Effector memory CD8-positive, alpha-beta T cell (primary cell): ENCODE measurements at regions not wholly inside any gene's neighbourhood (a gene's known extent, or its start where the extent isn't known, plus 50 kb on each side); places are given as distances from the start of the nearest gene placed in this dataset.
A peak's percentile ranks its signal among the peaks of the same experiment; 100 is the strongest.

Experiments
- ATAC-seq: fragments of 150-1000 bp; cut with Tn5 transposase; replicated peaks from 2 replicates; pipeline ENCODE4 v1.10.0; 2021; ENCODE audit warnings: mild to moderate bottlenecking, moderate library complexity
- DNase-seq, 3 experiments: peaks; one replicate each; pipeline ENCODE4 v3.0.0; 2021
- H3K27ac Mint-ChIP-seq, 2 donors: one replicate each; pipeline ENCODE4 v1.8.0; 2022; ENCODE audit warnings: mild to moderate bottlenecking in 2 of 2, mixed read lengths in 2 of 2, moderate library complexity in 2 of 2
- H3K27me3 Mint-ChIP-seq, 2 donors: one replicate each; pipeline ENCODE4 v1.8.0; 2022; ENCODE audit warnings: mixed read lengths in 2 of 2
- H3K36me3 Mint-ChIP-seq: one replicate; pipeline ENCODE4 v1.8.0; 2022; ENCODE audit warnings: mild to moderate bottlenecking, moderate library complexity, mixed read lengths; ENCODE audit not compliant: insufficient read depth
- H3K4me1 Mint-ChIP-seq, 2 donors: one replicate each; pipeline ENCODE4 v1.8.0; 2022; ENCODE audit warnings: low read depth in 2 of 2, mixed read lengths in 2 of 2
- H3K4me3 Mint-ChIP-seq, 2 donors: one replicate each; pipeline ENCODE4 v1.8.0; 2022; ENCODE audit warnings: mild to moderate bottlenecking in 2 of 2, mixed read lengths in 2 of 2, moderate library complexity in 2 of 2
- H3K9me3 Mint-ChIP-seq, 2 donors: one replicate each; pipeline ENCODE4 v1.8.0; 2022; ENCODE audit warnings: mixed read lengths in 2 of 2

GRCh38 chr11:120041625-120042024 lies 96.3 kb downstream of the TRIM29 start:
- peaks cover 0 to 3% of the 10 kb centered on the region in 2 donors for H3K9me3 Mint-ChIP-seq
- peaks cover 64% of the 10 kb centered on the region in 2 donors for H3K27me3 Mint-ChIP-seq
- H3K27ac Mint-ChIP-seq = no peak overlapping the region
- H3K36me3 Mint-ChIP-seq = no peaks in the 10 kb centered on the region
- H3K4me1 Mint-ChIP-seq = no peaks in the 10 kb centered on the region
- ATAC-seq = no peak
- no peak for DNase-seq
- no peak overlapping the region for H3K4me3 Mint-ChIP-seq

DNA sequence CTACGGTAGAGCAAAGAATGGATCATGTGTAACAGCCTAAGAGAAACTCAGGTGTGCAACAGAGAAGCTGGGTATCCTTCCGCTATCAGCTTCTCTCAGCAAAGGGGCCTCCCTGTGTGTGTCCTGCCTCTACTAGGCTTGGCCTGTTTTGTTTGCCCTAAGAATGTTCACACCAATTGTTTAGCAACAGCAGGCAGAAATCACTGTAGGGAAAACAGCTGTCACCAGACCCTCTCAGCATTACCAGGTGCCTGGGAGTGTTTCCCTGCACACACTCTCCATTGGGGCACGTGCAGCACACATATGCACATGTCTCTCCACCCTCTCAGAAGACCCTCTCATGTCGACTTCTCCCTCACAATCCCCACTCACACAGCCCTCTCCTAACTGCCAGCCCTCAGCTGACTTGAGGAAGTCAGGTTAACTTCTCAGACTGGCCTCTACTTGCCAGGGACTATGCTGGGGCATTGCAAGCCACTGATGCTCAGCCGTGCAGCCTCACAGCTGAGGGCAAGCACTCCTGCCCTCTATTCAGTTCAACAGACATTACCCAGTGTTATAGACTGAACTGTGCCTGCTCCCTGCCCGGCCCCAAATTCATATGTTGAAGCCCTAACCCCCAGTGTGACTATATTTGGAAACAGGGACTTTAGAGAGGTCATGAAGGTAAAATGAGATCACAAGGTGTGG lies 97.6 kb downstream of the TRIM29 start:
- Mint-ChIP-seq H3K4me1 (no peaks in the 10 kb centered on the region), H3K4me3 (no peak overlapping the region), H3K27me3 (peaks cover 58 to 71% of the 10 kb centered on the region in 2 donors), H3K36me3 (no peaks in the 10 kb centered on the region), H3K9me3 (no peaks in the 10 kb centered on the region), H3K27ac (no peak overlapping the region)
- ATAC-seq (no peak), DNase-seq (no peak)

GRCh38 chr11:120039039-120039438 lies 98.9 kb downstream of the TRIM29 start:
- ATAC-seq (no peak), DNase-seq (no peak)
- Mint-ChIP-seq H3K4me3 (no peak overlapping the region), H3K27ac (no peak overlapping the region), H3K9me3 (no peaks in the 10 kb centered on the region), H3K4me1 (no peaks in the 10 kb centered on the region), H3K36me3 (no peaks in the 10 kb centered on the region), H3K27me3 (peaks cover 46 to 67% of the 10 kb centered on the region in 2 donors)

DNA sequence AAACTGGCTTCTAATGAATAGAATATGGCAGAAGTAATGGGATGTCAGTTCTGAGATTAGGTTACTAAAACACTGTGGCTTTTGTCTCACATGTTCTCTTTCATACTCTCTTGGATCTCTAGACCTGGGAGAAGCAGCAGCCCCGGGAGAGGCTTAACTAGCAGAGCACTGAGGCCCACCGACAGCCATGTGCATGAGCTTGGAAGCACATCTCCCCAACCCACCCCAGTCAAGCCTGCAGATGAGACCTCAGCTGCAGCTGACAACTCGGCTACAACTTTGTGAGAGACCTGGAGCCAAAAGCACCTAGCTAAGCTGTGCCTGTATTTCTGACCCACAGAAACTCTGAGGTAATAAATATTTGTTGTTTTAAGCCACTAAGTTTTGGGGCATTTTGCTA lies 100.8 kb downstream of the TRIM29 start:
- no peak for DNase-seq
- no peaks in the 10 kb centered on the region for H3K4me1 Mint-ChIP-seq
- H3K27ac Mint-ChIP-seq = no peak overlapping the region
- H3K36me3 Mint-ChIP-seq = no peaks in the 10 kb centered on the region
- H3K4me3 Mint-ChIP-seq = no peak overlapping the region
- H3K9me3 Mint-ChIP-seq = no peaks in the 10 kb centered on the region
- no peak for ATAC-seq
- H3K27me3 Mint-ChIP-seq = peaks cover 39 to 64% of the 10 kb centered on the region in 2 donors

GRCh38 chr11:120035756-120036155 lies 102.2 kb downstream of the TRIM29 start:
- no peaks in the 10 kb centered on the region for H3K4me1 Mint-ChIP-seq
- H3K9me3 Mint-ChIP-seq = no peaks in the 10 kb centered on the region
- H3K27me3 Mint-ChIP-seq = peaks cover 32 to 62% of the 10 kb centered on the region in 2 donors
- H3K27ac Mint-ChIP-seq = no peak overlapping the region
- no peaks in the 10 kb centered on the region for H3K36me3 Mint-ChIP-seq
- no peak overlapping the region for H3K4me3 Mint-ChIP-seq
- DNase-seq = no peak
- no peak for ATAC-seq

DNA sequence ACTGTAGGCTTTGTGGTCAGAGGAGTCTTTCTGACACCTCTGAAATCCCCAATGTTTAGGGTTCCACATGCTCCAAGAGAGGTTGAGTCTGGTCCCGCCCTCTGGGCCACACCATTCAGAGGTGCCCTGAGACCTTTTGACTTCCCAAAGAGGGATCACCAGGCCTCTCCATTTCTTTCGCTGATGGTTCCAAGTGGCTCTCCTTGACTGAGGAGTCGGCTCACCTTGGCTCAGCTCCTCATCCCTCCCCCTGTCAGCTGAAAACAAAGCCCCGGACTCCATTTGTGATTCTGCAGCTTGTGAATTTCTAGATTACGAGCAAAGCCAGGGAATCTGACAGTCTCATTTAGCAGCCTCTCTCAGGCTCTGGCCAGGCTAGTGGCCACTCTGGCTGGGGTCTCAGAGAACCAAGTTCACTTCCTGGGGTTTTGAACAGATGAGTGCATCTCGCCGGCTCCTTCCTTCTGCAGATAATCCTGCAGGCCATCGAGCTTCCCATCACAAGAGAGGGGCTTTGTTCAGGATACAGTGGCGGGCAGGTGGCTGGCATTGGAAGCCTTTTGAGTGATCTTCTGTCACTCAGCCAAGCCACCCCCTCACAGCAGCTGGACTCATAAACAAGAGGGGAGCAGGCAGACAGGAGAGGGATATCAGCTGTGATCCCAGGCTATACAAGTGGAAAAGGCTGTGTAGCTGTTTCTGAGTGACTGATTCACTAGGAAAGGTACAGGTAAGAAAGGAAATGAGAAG lies 102.9 kb downstream of the TRIM29 start:
- Mint-ChIP-seq H3K27me3 (peaks cover 25 to 61% of the 10 kb centered on the region in 2 donors), H3K4me1 (no peaks in the 10 kb centered on the region), H3K36me3 (no peaks in the 10 kb centered on the region), H3K27ac (no peak overlapping the region), H3K9me3 (no peaks in the 10 kb centered on the region), H3K4me3 (no peak overlapping the region)
- ATAC-seq = no peak
- no peak for DNase-seq

GRCh38 chr11:120034176-120034875 lies 103.6 kb downstream of the TRIM29 start:
- no peak for DNase-seq
- Mint-ChIP-seq H3K4me1 (no peaks in the 10 kb centered on the region), H3K9me3 (no peaks in the 10 kb centered on the region), H3K27ac (no peak overlapping the region), H3K36me3 (no peaks in the 10 kb centered on the region), H3K27me3 (peaks cover 26 to 61% of the 10 kb centered on the region in 2 donors), H3K4me3 (no peak overlapping the region)
- no peak for ATAC-seq

GRCh38 chr11:120032766-120033390 lies 105.0 kb downstream of the TRIM29 start:
- Mint-ChIP-seq H3K27me3 (peaks cover 34 to 67% of the 10 kb centered on the region in 2 donors), H3K4me3 (no peak overlapping the region), H3K36me3 (no peaks in the 10 kb centered on the region), H3K4me1 (no peaks in the 10 kb centered on the region), H3K27ac (no peak overlapping the region), H3K9me3 (no peaks in the 10 kb centered on the region)
- ATAC-seq (no peak), DNase-seq (no peak)

DNA sequence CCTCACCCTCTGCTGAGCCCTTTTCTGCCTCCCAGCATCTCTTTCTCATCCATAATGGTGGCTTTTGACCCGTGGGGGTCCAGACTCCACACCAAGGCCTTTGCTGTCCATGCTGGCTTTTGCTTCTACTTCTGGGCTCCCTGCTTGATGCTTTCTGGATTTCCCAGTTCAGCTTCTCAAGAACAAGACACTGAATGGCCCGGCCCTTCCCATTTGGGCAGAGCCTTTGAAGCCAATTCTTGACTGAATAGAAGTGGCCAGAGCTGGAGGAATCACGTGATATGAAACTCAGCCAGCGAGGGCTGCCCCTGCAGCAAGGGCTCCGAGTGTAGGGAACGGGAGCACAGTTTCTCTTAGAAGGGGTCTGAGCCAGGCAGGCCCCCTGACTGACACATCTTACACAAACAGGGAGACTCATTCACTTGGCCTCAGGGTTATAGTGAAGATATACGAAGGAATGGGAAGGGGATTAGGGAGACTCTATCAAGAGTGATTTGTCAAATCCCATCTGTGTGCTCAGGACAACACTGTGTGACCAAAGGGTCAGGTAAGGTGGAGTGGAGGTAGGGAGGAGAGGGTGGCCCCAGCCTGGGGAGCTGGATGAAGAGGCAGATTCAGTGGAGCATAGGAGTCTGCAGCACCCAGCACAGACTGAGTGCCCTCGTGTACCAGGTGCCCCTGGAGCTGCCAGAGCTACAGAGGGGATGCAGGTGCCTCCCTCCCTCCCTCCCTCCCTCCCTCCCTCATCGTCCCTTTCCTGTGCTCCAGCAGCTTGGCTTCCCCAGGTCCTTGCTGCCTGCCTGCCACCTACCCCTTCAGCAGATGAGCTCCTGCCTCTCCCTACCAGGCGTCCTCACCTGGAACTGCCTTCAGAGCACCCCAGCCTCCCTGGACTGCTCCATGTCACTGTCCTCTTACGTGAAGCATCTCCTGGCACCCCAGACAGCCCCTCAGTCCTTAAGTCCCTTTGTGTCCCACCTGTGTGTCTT lies 106.0 kb downstream of the TRIM29 start:
- H3K4me3 Mint-ChIP-seq = no peak overlapping the region
- ATAC-seq = no peak
- H3K27me3 Mint-ChIP-seq = peaks cover 41 to 77% of the 10 kb centered on the region in 2 donors
- H3K4me1 Mint-ChIP-seq = no peaks in the 10 kb centered on the region
- H3K9me3 Mint-ChIP-seq = no peaks in the 10 kb centered on the region
- H3K27ac Mint-ChIP-seq = no peak overlapping the region
- DNase-seq = no peak
- H3K36me3 Mint-ChIP-seq = no peaks in the 10 kb centered on the region

DNA sequence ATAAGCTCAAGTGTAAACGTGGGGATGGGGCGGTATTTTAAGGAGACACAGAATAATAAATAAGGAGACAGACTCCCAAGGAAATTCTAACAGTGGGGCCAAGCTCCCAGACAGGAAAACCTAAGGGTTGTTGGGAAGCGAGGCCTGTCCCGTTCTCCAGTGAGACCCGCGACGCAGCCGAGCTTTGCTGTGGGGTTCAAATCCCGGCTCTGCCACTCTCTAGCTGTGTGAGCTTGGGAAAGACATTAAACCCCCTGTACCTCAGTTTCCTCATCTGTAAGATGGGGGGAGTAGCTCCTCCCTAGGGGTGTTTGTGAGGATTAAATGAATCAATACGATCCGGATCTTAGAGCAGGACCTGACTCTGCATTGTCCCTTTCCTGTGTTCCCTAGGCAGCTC lies 106.8 kb downstream of the TRIM29 start:
- H3K9me3 Mint-ChIP-seq = no peaks in the 10 kb centered on the region
- no peak overlapping the region for H3K4me3 Mint-ChIP-seq
- no peak for ATAC-seq
- DNase-seq = no peak
- no peaks in the 10 kb centered on the region for H3K36me3 Mint-ChIP-seq
- H3K27ac Mint-ChIP-seq = no peak overlapping the region
- H3K4me1 Mint-ChIP-seq = no peaks in the 10 kb centered on the region
- H3K27me3 Mint-ChIP-seq = peaks cover 47 to 78% of the 10 kb centered on the region in 2 donors

- Mint-ChIP-seq H3K9me3 (no peaks in the 10 kb centered on the region), H3K27me3 (peaks cover 47 to 71% of the 10 kb centered on the region in 2 donors), H3K4me1 (no peaks in the 10 kb centered on the region), H3K4me3 (no peak overlapping the region), H3K27ac (no peak overlapping the region), H3K36me3 (no peaks in the 10 kb centered on the region)
- ATAC-seq (no peak), DNase-seq (no peak)
Observed at GRCh38 chr11:120030411-120030810, 107.5 kb downstream of the TRIM29 start.

- H3K36me3 Mint-ChIP-seq = no peaks in the 10 kb centered on the region
- H3K4me1 Mint-ChIP-seq = no peaks in the 10 kb centered on the region
- peaks cover 47 to 63% of the 10 kb centered on the region in 2 donors for H3K27me3 Mint-ChIP-seq
- H3K9me3 Mint-ChIP-seq = no peaks in the 10 kb centered on the region
- DNase-seq (no peak), ATAC-seq (no peak)
- H3K27ac Mint-ChIP-seq = peak overlapping the region in 1 of 2 donors; percentile 25
- H3K4me3 Mint-ChIP-seq = no peak overlapping the region
Observed at GRCh38 chr11:120029321-120029720, 108.6 kb downstream of the TRIM29 start.
